Raji (cell line): ENCODE measurements at regions not wholly inside any gene's neighbourhood (a gene's known extent, or its start where the extent isn't known, plus 50 kb on each side); places are given as distances from the start of the nearest gene placed in this dataset.

Experiments
- POLR2A ChIP-seq: IDR thresholded peaks from 2 replicates; pipeline ENCODE4 v1.6.1; 2011; ENCODE audit warnings: low read depth, low read length, control low read depth; ENCODE audit not compliant: insufficient read depth

GRCh38 chr1:234720709-234721441 is 110.9 kb upstream of the IRF2BP2 start:
- TF ChIP-seq POLR2A = no peak

DNA sequence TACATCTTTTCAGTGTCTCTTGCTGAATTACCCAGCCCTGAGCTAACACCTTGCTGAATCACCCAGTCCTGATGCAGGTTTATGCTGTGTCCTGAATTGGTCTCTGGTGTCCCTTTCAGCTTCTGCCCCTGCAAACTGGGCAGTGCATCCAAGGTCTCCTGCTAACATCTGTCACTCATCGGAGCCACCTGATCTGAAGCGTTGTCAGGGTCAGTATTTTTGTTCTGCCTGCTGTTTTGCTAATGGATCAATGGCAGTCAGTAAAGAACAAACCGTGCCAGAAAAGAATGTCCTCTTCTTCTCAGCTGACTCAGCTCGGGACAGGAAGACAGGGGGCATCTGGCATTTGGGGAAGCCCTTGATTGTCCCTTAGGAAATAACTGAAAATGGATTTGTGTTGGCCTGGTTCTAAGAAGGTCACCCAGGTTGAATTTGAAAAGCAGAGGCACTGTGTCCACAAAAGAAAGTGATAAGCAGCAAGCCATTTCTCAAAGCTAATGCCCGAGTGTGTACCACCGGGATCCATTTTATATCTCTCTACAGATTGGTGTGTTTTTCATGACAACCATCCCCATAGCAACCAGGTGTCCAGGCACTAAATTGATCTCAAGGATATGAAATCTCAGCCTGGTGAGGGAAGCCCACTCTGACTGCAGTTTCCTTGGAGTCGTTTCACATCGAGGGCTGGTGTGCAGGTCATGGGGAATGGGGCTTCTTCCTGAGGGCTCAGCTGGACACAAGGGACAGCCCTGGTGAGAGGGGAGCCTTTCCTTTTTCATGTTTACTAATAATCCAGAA is 109.7 kb upstream of the IRF2BP2 start:
- TF ChIP-seq POLR2A = no peak

DNA sequence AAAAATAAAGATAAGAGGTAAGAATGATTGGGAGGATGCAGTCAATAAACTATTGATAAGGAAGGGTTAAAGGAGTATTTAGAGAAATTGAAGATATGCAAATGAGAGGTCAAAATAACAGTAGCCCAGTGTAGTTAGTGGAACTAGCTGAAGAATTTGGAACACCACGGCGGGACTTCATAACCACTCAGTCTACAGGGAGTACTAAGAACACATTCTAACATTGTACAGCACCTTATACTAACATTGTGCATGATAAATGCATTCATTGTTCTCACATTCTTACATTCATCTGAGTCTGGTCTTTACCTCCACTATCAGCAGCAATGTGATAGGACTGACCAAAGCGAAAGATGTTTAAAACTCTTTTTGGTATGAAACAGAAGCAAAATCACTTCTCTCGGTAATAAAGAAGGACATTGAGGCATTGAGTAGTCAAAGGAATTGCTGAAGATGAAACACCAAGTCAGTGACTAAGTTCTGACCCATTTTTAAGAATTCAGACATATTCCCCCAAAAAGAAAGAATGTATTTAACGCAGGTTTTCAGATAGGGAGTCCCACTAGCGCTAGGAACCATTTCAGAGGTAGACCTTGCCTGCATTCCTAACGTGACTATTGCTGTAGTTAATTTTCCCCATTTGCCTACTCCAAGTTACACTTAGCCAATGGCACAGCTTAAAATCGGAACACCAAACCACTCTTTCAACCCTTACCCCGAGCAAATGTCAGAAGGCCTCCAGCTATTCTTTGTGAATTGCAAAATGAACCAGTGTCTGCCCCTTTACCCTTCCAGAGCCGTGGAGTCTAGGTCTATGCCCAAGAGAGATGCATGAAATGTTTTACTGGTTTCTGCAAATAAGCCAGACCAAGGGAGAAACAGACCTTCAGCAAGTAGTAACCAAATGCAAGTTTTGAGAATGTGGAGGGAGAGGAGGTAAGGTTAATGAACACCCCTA is 108.8 kb upstream of the IRF2BP2 start:
- TF ChIP-seq POLR2A = no peak

GRCh38 chr1:234716908-234717375 is 107.0 kb upstream of the IRF2BP2 start:
- TF ChIP-seq POLR2A = no peak

GRCh38 chr1:234715252-234716014 is 105.5 kb upstream of the IRF2BP2 start:
- no peak for TF ChIP-seq POLR2A

GRCh38 chr1:234713859-234714258 is 103.9 kb upstream of the IRF2BP2 start:
- TF ChIP-seq POLR2A = no peak

- no peak for TF ChIP-seq POLR2A
Measured at GRCh38 chr1:234713440-234713839, 103.5 kb upstream of the IRF2BP2 start.

DNA sequence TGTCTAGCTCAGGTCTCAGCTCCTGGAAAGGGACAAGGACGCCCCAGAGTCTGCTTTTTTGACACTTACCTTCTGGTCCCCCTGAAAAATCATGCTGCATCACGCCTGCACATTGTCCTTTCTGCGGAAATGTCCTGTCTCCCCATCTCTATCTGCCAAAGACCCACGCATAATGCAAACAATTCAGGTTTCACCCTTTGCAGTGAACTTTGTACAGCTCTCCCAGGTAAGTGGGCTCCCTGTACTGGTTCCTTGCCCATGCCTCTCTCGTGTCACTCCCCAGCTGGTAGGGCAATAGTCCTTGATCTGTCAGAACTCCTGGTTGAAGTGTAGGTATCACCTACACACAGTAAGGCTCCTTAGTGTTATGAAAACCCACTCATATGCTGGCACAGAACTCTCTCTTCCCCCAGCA is 102.9 kb upstream of the IRF2BP2 start:
- TF ChIP-seq POLR2A = no peak

DNA sequence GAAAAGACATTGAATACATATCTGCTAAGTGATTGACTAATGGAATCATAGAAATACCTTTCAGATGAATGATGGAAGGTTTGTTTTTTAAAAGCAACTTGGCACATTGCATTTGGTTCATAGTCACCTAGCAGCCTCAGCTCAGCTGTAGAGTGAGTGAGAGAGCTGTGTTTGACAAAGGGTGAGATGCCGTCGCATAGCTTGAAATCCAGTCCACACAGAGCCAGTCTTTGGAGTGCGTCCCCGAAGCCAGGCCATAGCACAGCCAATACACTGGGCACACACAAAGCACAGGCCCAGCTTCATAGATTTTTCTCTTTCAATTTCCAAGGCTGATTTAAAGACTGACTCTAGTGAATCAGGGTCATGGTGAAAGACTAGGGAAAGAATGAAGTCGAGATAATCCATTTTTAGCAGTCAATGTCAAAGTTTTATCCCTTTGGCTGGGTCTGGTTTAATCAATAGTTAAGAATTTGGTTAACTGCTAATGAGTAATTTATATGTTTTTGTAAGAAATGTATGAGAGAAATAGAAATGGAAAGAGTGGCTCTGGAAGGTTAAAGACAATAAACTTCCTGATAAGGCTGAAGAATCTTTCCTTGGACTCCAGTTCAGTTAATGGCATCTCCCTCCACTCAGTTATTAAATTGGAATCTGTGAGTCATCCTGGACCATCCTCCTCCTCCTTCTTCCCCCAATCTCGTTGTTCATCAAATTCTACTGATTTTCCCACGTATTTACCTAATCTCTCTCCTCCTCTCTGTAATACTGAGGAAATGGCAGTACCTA is 101.2 kb upstream of the IRF2BP2 start:
- TF ChIP-seq POLR2A = no peak

DNA sequence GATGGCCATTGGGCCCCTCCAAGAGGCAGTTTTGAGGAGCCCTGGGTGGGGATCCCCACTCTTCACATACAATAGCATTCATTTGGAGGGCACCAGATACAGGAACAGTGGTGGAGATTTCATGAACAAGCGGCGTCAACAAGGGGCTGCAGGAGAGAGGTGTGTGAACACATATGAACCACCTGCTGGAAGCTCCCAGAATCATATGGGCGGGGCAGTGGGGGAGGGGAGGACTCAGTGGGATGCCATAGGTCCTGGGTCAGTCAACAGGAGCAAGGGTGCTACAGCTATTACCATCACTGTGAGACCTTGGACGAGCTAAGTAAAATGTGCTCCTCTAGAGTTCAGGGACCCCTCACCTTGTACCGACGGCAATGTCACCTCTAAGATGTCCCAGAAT is 100.4 kb upstream of the IRF2BP2 start:
- TF ChIP-seq POLR2A = no peak

GRCh38 chr1:234709473-234710228 is 99.7 kb upstream of the IRF2BP2 start:
- no peak for TF ChIP-seq POLR2A

- no peak for TF ChIP-seq POLR2A
Measured at GRCh38 chr1:234708700-234709395, 98.9 kb upstream of the IRF2BP2 start.
